Ammon's horn (tissue), 1 donor: ENCODE measurements at regions not wholly inside any gene's neighbourhood (a gene's known extent, or its start where the extent isn't known, plus 50 kb on each side); places are given as distances from the start of the nearest gene placed in this dataset.
"Not testable (repeated sequence)": the region's sequence is repeated elsewhere in the genome, so short reads cannot be mapped to it uniquely, and the experiment has no call there.

Experiments
- DNase-seq: peaks from one replicate; pipeline ENCODE4 v3.0.0-alpha.2; 2016; ENCODE audit warnings: low spot score

DNA sequence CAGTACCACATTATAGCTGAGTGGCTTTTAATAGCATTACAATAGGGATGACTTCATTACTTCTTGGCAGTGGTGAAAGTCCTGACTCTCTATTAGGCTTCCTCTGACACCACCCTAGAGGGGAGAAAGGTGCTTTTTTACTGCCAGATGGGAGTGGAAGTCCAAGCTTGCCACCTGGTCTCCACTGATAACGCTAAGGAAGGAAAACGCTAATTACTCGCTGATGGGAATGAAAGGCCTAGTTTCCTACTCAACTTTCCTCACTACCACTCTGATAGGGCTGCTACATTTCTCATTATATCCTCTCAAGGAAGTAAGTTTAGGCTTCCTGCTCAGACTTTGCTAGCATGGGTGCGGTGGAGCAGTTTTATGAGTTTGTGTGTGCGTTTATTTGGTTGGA, 62.3 kb upstream of the PAGE3 start:
- DNase-seq, result no peak

GRCh38 chrX:55335296-55335695, 70.6 kb upstream of the PAGE3 start:
- DNase-seq, result no peak

GRCh38 chrX:55336176-55336575, 71.5 kb upstream of the PAGE3 start:
- no peak for DNase-seq

GRCh38 chrX:55340896-55341433, 76.2 kb upstream of the PAGE3 start:
- no peak for DNase-seq

GRCh38 chrX:55342533-55343501, 78.1 kb upstream of the PAGE3 start:
- DNase-seq, result peak; percentile 32

- DNase-seq, result no peak
These were observed 91.9 kb upstream of the PAGE3 start for GRCh38 chrX:55356609-55357008.

DNA sequence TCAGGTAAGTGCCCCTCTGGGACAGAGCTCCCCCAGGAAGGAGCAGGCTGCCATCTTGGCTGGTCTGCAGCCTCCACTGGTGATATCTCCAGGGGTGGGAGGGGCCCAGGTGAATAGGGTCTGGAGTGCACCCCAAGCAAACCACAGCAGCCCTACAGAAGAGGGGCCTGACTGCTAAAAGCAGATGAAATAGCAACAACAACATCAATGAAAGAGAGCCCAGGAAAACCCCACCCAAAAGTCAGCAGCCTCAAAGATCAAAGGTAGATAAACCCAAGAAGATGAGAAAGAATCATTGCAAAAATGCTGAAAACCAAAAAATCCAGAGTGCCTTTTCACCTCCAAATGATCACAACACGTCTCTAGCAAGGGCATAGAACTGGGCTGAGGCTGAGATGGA, 92.5 kb upstream of the PAGE3 start:
- no peak for DNase-seq

DNA sequence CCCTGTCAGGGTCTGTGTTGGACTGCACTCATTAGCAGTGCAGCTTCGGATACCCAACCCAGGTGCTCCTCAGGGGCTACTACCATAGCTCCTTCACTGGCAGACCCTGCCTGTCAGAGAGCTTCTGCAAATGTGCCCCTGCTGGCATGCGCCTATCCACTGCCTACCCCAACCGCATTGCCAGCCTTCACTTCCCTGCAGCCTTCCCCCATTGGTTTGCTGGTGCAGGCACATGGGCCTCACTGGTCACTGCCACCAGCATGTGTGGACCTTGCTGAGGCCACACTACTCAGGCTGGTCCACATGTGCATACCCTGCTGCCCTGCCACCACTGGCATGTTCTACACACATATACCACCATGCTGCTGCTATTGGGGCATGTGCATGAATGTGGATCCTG, 72.5 kb upstream of the MAGEH1 start:
- no peak for DNase-seq

DNA sequence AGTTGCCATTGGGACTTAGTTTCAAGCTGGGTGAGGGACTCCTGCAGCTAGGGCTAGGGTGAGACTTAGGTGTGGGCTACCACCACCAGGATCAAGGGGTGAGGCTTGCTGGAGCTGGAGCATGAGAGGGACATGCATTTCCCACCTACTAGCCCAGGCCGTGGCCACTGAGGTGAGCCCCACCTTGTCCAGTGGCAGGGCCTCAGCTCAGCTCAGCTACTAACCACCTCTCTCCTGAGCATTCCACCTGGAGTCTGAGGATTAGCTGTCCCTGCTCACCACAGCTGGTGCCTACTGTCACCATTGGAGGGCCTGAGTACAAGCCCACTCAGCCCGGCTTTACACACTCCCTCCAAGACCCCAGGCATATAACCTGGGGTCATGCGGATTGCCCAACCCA, 62.6 kb upstream of the MAGEH1 start:
- DNase-seq, result no peak

- not testable (repeated sequence) for DNase-seq
These were observed 55.1 kb upstream of the MAGEH1 start for GRCh38 chrX:55396836-55397235.
